GM23248 (cell line): ENCODE measurements at regions not wholly inside any gene's neighbourhood (a gene's known extent, or its start where the extent isn't known, plus 50 kb on each side); places are given as distances from the start of the nearest gene placed in this dataset.

Experiments
- DNase-seq: peaks from one replicate; pipeline ENCODE4 v3.0.0-alpha.2; 2015
- H2AFZ ChIP-seq: fragments of 200-600 bp; sonication (generic); 2 replicates; pipeline ENCODE4 v1.6.1; 2016; ENCODE audit warnings: antibody characterized with exemption
- H3F3A ChIP-seq: fragments of 200-600 bp; sonication (generic); 2 replicates; pipeline ENCODE4 v1.6.1; 2016; ENCODE audit warnings: mild to moderate bottlenecking, antibody characterized with exemption, mixed run types; ENCODE audit not compliant: insufficient read depth
- H3K27ac ChIP-seq: fragments of 200-600 bp; sonication (generic); 2 replicates; pipeline ENCODE4 v1.5.1; 2016; ENCODE audit warnings: mild to moderate bottlenecking
- H3K27me3 ChIP-seq: fragments of 200-600 bp; sonication (generic); replicated peaks from 2 replicates; pipeline ENCODE4 v1.6.1; 2016; ENCODE audit warnings: mild to moderate bottlenecking; ENCODE audit not compliant: insufficient read depth
- H3K36me3 ChIP-seq: fragments of 200-600 bp; sonication (generic); 2 replicates; pipeline ENCODE4 v1.6.1; 2016; ENCODE audit warnings: low read depth, mild to moderate bottlenecking
- H3K4me1 ChIP-seq: fragments of 200-600 bp; sonication (generic); 2 replicates; pipeline ENCODE4 v1.6.1; 2016; ENCODE audit warnings: mild to moderate bottlenecking; ENCODE audit not compliant: insufficient read depth
- H3K4me2 ChIP-seq: fragments of 200-600 bp; sonication (generic); one replicate; pipeline ENCODE4 v1.6.1; 2016; ENCODE audit warnings: mild to moderate bottlenecking; ENCODE audit not compliant: unreplicated experiment
- H3K4me3 ChIP-seq: fragments of 200-600 bp; sonication (generic); 2 replicates; pipeline ENCODE4 v1.5.1; 2016; ENCODE audit warnings: mild to moderate bottlenecking
- H3K79me2 ChIP-seq: fragments of 200-600 bp; sonication (generic); 2 replicates; pipeline ENCODE4 v1.6.1; 2016; ENCODE audit warnings: mild to moderate bottlenecking; ENCODE audit not compliant: insufficient read depth
- H3K9ac ChIP-seq: fragments of 200-600 bp; sonication (generic); 2 replicates; pipeline ENCODE4 v1.6.1; 2016; ENCODE audit warnings: mild to moderate bottlenecking
- H3K9me2 ChIP-seq: fragments of 200-600 bp; sonication (generic); 2 replicates; pipeline ENCODE4 v1.6.1; 2016; ENCODE audit warnings: mixed run types, mild to moderate bottlenecking, moderate library complexity; ENCODE audit not compliant: insufficient read depth
- H3K9me3 ChIP-seq: fragments of 200-600 bp; sonication (generic); one replicate; pipeline ENCODE4 v1.6.1; 2017; ENCODE audit warnings: low read depth
- H4K20me1 ChIP-seq: fragments of 200-600 bp; sonication (generic); 2 replicates; pipeline ENCODE4 v1.6.0; 2016; ENCODE audit not compliant: insufficient read depth
- EZH2 ChIP-seq: fragments of 200-600 bp; sonication (generic); IDR thresholded peaks from 2 replicates; pipeline ENCODE4 v1.6.1; 2018; ENCODE audit warnings: antibody characterized with exemption, mild to moderate bottlenecking; ENCODE audit not compliant: insufficient read depth, poor library complexity, severe bottlenecking
- EZH2phosphoT487 ChIP-seq: fragments of 200-600 bp; sonication (generic); IDR thresholded peaks from 2 replicates; pipeline ENCODE4 v1.6.1; 2018; ENCODE audit warnings: antibody characterized with exemption, moderate library complexity, mild to moderate bottlenecking, low read depth; ENCODE audit not compliant: insufficient read depth
- WGBS, 2 experiments: methylation state at CpG; one replicate each; pipeline ENCODE4 v1.1.6; 2015 to 2017; ENCODE audit warnings: low lambda C conversion rate in 2 of 2, low coverage in 1 of 2; ENCODE audit errors: missing lambda C conversion rate in 2 of 2; 5-methylcytosine and 5-hydroxymethylcytosine counted together
- in situ Hi-C: fragments of 300-500 bp; cut with MboI; formaldehyde crosslinking; loops from 2 replicates; pipeline ENCODE4 v1.15.0; 2020

DNA sequence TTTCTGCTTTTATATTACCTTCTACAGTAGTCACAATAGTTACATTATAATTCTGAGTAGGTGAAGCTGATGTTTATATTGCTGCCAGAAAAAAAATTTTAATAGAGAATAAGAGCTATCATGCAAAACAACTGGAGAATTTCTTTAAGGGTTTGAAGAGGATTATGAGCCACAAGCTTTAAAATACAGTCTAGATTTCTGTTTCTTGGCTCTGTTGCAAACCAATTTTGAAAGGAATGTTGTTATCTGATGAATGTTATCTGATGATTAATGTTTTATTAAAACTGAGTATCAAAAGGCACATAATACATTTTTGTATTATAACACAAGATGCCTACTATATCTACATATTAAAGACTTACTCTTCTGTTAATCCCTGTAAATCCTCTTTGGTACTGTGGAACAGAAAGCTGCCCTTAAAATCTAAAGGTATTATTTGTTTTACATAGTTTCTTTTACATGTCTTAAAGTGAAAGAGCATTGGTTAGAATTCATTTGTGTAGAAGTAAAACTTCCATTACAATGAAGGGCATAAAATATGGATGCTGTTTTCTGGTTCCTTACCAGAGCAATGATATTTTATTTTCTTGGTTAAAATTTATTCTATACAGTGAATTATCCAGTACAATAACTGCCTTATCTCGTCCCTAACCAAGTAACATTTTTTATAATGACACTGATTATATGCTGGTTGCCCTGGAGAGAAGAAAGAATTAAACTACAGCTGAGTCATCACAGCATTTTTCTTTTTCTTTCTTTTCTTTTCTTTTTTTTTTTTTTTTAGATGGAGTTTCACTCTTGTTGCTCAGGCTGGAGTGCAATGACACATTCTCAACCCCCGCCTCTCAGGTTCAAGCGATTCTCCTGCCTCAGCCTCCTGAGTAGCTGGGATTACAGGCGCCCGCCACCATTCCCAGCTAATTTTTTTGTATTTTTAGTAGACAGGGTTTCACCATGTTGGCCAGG lies 205.7 kb downstream of the TANC2 start:
- Histone ChIP-seq H3F3A (peaks cover 19% of the 10 kb centered on the region), H3K27me3 (no peaks in the 10 kb centered on the region), H3K9ac (peak overlapping the region; percentile 9; the same call in 1 of the 2 replicates), H2AFZ (no peak overlapping the region), H3K9me2 (no peaks in the 10 kb centered on the region), H3K4me3 (peak overlapping the region; percentile 17; the same call in 1 of the 2 replicates), H3K4me2 (peak overlapping the region; percentile 9), H3K9me3 (no peaks in the 10 kb centered on the region), H3K36me3 (no peaks in the 10 kb centered on the region), H4K20me1 (peaks cover 3% of the 10 kb centered on the region; the same call in 1 of the 2 replicates), H3K79me2 (peaks cover 79% of the 10 kb centered on the region), H3K4me1 (peaks cover 26% of the 10 kb centered on the region), H3K27ac (peak overlapping the region; percentile 75)
- 94 to 95% methylated on average over 5 of the region's 5 CpGs for WGBS, 2 experiments
- TF ChIP-seq EZH2 (no peak), EZH2phosphoT487 (no peak)
- DNase-seq, result peak; percentile 63
- in situ Hi-C loops, result no loop called here

GRCh38 chr17:63173450-63173849 lies 207.4 kb downstream of the TANC2 start:
- no peaks in the 10 kb centered on the region for H3K36me3 ChIP-seq
- H3K9ac ChIP-seq, result no peak overlapping the region
- peaks cover 3% of the 10 kb centered on the region; the same call in 1 of the 2 replicates for H4K20me1 ChIP-seq
- DNase-seq, result no peak
- H3K4me2 ChIP-seq, result no peak overlapping the region
- peaks cover 29% of the 10 kb centered on the region for H3K4me1 ChIP-seq
- peaks cover 77% of the 10 kb centered on the region for H3K79me2 ChIP-seq
- H3F3A ChIP-seq, result peaks cover 21% of the 10 kb centered on the region
- no peak overlapping the region for H2AFZ ChIP-seq
- no peaks in the 10 kb centered on the region for H3K27me3 ChIP-seq
- TF ChIP-seq EZH2 (no peak), EZH2phosphoT487 (no peak)
- H3K27ac ChIP-seq, result no peak overlapping the region
- in situ Hi-C loops, result no loop called here
- H3K9me2 ChIP-seq, result no peaks in the 10 kb centered on the region
- H3K9me3 ChIP-seq, result no peaks in the 10 kb centered on the region
- 96 to 100% methylated on average over 1 of the region's 1 CpG for WGBS, 2 experiments
- H3K4me3 ChIP-seq, result no peak overlapping the region

- Histone ChIP-seq H3K27ac (no peak overlapping the region), H3K9me2 (no peaks in the 10 kb centered on the region), H3K4me2 (no peak overlapping the region), H3K9me3 (no peaks in the 10 kb centered on the region), H3K27me3 (no peaks in the 10 kb centered on the region), H3K4me3 (no peak overlapping the region), H4K20me1 (peaks cover 3% of the 10 kb centered on the region; the same call in 1 of the 2 replicates), H3K4me1 (peaks cover 33% of the 10 kb centered on the region), H2AFZ (no peak overlapping the region), H3K79me2 (peaks cover 77% of the 10 kb centered on the region), H3K9ac (no peak overlapping the region), H3K36me3 (no peaks in the 10 kb centered on the region), H3F3A (peaks cover 26% of the 10 kb centered on the region)
- WGBS, 2 experiments, result 43% methylated on average over 1 of the region's 1 CpG
- in situ Hi-C loops, result no loop called here
- peak; percentile 51 for DNase-seq
- TF ChIP-seq EZH2 (no peak), EZH2phosphoT487 (no peak)
Measured at GRCh38 chr17:63173903-63174302, 207.9 kb downstream of the TANC2 start.

GRCh38 chr17:63178530-63178929 lies 212.5 kb downstream of the TANC2 start:
- Histone ChIP-seq H3K27ac (no peak overlapping the region), H3K9ac (no peak overlapping the region), H3K9me3 (no peaks in the 10 kb centered on the region), H2AFZ (no peak overlapping the region), H3K4me1 (peaks cover 19% of the 10 kb centered on the region), H3F3A (peaks cover 9% of the 10 kb centered on the region), H4K20me1 (no peaks in the 10 kb centered on the region), H3K4me3 (no peak overlapping the region), H3K9me2 (no peaks in the 10 kb centered on the region), H3K79me2 (peaks cover 88% of the 10 kb centered on the region), H3K36me3 (peaks cover 10% of the 10 kb centered on the region; the same call in 1 of the 2 replicates), H3K27me3 (no peaks in the 10 kb centered on the region), H3K4me2 (peak overlapping the region; percentile 14)
- peak; percentile 13 for DNase-seq
- WGBS, 2 experiments, result 83 to 92% methylated on average over 2 of the region's 2 CpGs
- in situ Hi-C loops, result no loop called here
- TF ChIP-seq EZH2phosphoT487 (no peak), EZH2 (no peak)
